HFF-Myc (cell line): ENCODE measurements at regions not wholly inside any gene's neighbourhood (a gene's known extent, or its start where the extent isn't known, plus 50 kb on each side); places are given as distances from the start of the nearest gene placed in this dataset.
"Not testable (repeated sequence)": the region's sequence is repeated elsewhere in the genome, so short reads cannot be mapped to it uniquely, and the experiment has no call there.

Experiments
- DNase-seq: peaks from one replicate; pipeline ENCODE4 v3.0.0-alpha.2; 2011; ENCODE audit warnings: low read depth; ENCODE audit errors: extremely low read depth
- H3K4me3 ChIP-seq: replicated peaks from 2 replicates; pipeline ENCODE4 v1.5.1; 2011; ENCODE audit warnings: low read depth, mild to moderate bottlenecking, control low read depth, low read length
- TF ChIP-seq, protein P1 (sequence below): IDR thresholded peaks from 2 replicates; pipeline ENCODE4 v1.5.1; 2012; ENCODE audit warnings: mild to moderate bottlenecking, low read depth, low read length, control low read depth; ENCODE audit errors: missing control alignments

DNA sequence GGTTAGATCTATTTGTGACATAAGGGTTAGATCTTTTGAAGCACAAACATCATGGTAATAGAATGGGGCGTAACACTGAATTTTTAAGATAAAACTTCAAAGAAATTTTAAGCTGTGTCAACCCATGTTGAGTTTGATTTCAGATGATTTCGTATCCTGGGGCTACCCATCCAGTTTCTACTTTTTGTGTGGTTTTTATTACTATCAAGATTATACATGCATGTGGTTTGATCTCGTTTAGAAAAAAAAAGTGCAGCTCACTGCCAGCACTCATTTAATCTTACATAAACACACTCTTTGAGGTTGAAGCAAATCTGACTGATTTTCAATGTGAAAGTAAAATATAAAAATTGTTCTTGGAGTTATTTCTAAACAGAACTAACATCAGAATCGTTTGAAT lies 140.8 kb upstream of the GRB10 start:
- TF ChIP-seq, protein P1, sequence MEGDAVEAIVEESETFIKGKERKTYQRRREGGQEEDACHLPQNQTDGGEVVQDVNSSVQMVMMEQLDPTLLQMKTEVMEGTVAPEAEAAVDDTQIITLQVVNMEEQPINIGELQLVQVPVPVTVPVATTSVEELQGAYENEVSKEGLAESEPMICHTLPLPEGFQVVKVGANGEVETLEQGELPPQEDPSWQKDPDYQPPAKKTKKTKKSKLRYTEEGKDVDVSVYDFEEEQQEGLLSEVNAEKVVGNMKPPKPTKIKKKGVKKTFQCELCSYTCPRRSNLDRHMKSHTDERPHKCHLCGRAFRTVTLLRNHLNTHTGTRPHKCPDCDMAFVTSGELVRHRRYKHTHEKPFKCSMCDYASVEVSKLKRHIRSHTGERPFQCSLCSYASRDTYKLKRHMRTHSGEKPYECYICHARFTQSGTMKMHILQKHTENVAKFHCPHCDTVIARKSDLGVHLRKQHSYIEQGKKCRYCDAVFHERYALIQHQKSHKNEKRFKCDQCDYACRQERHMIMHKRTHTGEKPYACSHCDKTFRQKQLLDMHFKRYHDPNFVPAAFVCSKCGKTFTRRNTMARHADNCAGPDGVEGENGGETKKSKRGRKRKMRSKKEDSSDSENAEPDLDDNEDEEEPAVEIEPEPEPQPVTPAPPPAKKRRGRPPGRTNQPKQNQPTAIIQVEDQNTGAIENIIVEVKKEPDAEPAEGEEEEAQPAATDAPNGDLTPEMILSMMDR: no peak
- no peak overlapping the region for H3K4me3 ChIP-seq
- no peak for DNase-seq

DNA sequence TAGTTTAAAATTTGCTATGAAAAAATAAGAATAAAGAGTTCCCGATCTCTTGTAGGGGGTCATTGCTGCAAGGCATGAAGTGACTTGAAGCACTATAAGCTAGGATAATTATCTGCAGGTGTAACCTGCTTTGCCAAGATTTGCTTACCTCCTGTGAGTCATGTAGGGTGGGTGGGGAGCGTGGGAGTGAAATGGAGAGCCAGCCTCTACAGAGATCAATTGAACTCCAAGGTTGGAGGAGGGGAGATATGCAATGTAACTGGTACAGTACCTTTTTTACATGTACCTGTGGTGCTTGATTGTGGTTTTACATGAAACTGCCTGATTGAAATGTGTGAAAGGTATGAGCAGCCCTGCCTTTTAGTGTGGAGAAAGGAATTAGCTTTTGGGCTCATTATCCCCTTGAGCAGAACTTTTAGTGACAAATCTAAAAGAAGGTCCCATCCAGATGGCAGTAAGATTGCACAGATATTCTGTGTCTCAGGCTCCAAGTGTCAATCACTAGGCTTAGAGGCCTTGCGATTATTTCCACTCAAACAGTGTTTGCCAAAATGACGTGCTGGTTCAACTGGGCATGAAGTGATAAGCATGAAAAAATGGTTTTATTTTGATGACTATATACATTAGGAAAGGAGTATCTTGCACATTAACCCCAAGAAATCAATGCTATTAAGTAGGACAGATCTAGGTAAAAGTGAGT lies 138.6 kb upstream of the GRB10 start:
- no peak for DNase-seq
- H3K4me3 ChIP-seq: no peak overlapping the region
- TF ChIP-seq, protein P1: no peak

- no peak overlapping the region for H3K4me3 ChIP-seq
- DNase-seq: no peak
- TF ChIP-seq, protein P1: no peak
Observed at GRCh38 chr7:50920031-50920635, 137.4 kb upstream of the GRB10 start.

GRCh38 chr7:50915621-50916020 lies 132.9 kb upstream of the GRB10 start:
- TF ChIP-seq, protein P1: no peak
- no peak overlapping the region for H3K4me3 ChIP-seq
- no peak for DNase-seq

DNA sequence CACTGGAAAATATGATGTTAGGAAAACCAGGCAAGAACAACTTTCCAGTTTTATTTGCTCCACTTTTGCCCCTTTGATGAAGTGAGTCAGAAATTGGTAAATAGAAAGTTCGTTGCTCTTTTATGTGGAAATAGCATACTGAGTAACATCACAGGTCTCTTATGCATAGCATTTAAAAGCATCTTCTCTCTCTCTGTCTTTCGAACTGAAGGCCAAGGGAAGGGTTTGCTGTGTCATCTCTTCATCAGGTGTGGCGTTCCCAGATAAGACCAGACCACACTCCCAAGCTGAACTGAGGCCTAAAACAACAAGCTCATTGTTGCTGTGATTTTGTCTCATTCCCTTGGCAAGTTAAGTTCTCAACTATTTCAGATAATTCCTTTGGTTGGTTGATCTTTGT lies 131.8 kb upstream of the GRB10 start:
- TF ChIP-seq, protein P1: no peak
- DNase-seq: no peak
- no peak overlapping the region for H3K4me3 ChIP-seq

DNA sequence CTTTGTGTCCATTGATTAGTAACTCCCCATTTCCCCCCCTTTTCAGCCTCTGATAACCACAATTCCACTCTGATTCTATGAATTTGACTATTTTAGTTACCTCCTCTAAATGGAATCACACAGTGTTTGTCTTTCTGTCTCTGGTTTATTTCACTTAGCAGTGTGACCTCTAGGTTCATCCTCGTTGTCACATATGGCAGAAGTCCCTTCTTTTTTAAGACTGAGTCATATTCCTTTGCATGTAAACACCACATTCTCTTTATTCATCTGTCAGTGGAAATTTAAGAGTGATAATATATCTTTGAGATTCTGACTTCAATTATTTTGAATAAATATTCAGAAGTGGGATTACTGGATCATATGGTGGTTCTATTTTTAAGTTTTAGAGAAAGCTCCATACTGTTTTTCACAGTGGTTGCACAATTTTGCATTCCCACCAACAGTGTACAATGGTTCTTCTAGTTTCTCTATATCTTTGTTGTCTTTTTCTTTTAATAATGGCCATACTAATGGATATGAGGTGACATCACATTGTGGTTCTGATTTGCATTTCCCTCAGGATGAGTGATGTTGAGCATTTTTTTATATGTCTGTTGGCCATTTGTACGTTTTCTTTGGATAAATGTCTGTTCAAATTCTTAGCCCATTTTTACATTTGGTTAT lies 126.1 kb upstream of the GRB10 start:
- TF ChIP-seq, protein P1: no peak
- no peak overlapping the region for H3K4me3 ChIP-seq
- DNase-seq: no peak

DNA sequence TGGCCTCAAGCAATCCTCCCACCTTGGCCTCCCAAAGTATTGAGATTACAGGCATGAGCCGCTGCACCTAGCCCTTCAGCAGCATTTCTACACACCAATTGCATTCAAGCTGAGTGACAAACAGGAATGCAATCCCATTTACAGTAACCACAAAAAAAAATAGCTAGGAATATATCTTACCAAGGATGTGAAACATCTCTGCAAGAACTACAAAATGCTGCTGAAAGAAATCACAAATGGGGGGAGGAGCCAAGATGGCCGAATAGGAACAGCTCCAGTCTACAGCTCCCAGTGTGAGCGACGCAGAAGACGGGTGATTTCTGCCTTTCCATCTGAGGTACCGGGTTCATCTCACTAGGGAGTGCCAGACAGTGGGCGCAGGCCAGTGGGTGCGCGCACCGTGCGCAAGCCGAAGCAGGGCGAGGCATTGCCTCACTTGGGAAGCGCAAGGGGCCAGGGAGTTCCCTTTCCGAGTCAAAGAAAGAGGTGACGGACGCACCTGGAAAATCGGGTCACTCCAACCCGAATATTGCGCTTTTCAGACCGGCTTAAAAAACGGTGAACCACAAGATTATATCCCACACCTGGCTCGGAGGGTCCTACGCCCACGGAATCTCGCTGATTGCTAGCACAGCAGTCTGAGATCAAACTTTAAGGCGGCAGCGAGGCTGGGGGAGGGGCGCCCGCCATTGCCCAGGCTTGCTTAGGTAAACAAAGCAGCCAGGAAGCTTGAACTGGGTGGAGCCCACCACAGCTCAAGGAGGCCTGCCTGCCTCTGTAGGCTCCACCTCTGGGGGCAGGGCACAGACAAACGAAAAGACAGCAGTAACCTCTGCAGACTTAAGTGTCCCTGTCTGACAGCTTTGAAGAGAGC lies 116.1 kb upstream of the GRB10 start:
- DNase-seq, H3K4me3 ChIP-seq: not testable (repeated sequence)

DNA sequence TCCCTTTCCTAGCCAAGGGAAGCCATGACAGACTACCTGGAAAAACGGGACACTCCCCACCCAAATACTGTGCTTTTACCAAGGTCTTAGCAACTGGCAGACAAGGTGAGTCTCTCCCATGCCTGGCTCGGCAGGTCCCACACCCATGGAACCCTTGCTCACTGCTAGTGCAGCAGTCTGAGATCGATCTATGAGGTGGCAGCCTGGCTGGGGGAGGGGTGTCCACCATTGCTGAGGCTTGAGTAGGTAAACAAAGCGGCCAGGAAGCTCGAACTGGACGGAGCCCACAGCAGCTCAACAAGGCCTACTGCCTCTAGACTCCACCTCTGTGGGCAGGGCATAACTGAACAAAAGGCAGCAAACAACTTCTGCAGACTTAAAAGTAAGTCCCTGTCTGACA lies 104.4 kb upstream of the GRB10 start:
- not testable (repeated sequence) for H3K4me3 ChIP-seq, DNase-seq
